ENCODE measurements at regions not wholly inside any gene's neighbourhood (a gene's known extent, or its start where the extent isn't known, plus 50 kb on each side); places are given as distances from the start of the nearest gene placed in this dataset.

GRCh38 chr7:36777855-36778254 lies 53.6 kb upstream of the AOAH start:
- TF ChIP-seq, protein P1, sequence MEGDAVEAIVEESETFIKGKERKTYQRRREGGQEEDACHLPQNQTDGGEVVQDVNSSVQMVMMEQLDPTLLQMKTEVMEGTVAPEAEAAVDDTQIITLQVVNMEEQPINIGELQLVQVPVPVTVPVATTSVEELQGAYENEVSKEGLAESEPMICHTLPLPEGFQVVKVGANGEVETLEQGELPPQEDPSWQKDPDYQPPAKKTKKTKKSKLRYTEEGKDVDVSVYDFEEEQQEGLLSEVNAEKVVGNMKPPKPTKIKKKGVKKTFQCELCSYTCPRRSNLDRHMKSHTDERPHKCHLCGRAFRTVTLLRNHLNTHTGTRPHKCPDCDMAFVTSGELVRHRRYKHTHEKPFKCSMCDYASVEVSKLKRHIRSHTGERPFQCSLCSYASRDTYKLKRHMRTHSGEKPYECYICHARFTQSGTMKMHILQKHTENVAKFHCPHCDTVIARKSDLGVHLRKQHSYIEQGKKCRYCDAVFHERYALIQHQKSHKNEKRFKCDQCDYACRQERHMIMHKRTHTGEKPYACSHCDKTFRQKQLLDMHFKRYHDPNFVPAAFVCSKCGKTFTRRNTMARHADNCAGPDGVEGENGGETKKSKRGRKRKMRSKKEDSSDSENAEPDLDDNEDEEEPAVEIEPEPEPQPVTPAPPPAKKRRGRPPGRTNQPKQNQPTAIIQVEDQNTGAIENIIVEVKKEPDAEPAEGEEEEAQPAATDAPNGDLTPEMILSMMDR (IDR thresholded peaks at IDR 0.05), result no peak
- no peak for TF ChIP-seq EP300 (IDR thresholded peaks at IDR 0.05)
